MCF 10A (cell line): ENCODE measurements at regions not wholly inside any gene's neighbourhood (a gene's known extent, or its start where the extent isn't known, plus 50 kb on each side); places are given as distances from the start of the nearest gene placed in this dataset.

Source experiments
- BruUV-seq: library from RNA; stranded (reverse); fragments of 400-500 nt; replicated peaks from 2 replicates; lab custom pipeline; 2021; lab: Mats Ljungman, UMichigan
- CTCF ChIA-PET: fragments of 300-600 bp; sonication (Branson Sonifier 250); formaldehyde crosslinking; extraction: SDS; loops from one replicate; lab custom pipeline; 2021; ENCODE audit warnings: antibody characterized with exemption, inconsistent platforms; lab: Yijun Ruan, JAX
- POLR2A ChIA-PET: fragments of 300-600, 350-650 bp; sonication (Branson Sonifier 250); formaldehyde crosslinking; extraction: SDS; loops from one replicate; lab custom pipeline; 2020; ENCODE audit warnings: antibody characterized with exemption, inconsistent platforms; lab: Yijun Ruan, JAX
- DNase-seq: peaks from one replicate; pipeline ENCODE4 v3.0.0-alpha.2; 2018; ENCODE audit not compliant: unreplicated experiment
- H3K27ac Mint-ChIP-seq: one replicate; pipeline ENCODE4 v1.8.0; 2022; ENCODE audit warnings: mild to moderate bottlenecking, low read depth, mixed read lengths; ENCODE audit not compliant: unreplicated experiment
- H3K27me3 Mint-ChIP-seq: one replicate; pipeline ENCODE4 v1.8.0; 2022; ENCODE audit warnings: mixed read lengths; ENCODE audit not compliant: insufficient read depth, unreplicated experiment
- H3K36me3 Mint-ChIP-seq: one replicate; pipeline ENCODE4 v1.8.0; 2022; ENCODE audit warnings: mild to moderate bottlenecking, moderate library complexity, mixed read lengths; ENCODE audit not compliant: insufficient read depth, unreplicated experiment
- H3K4me1 Mint-ChIP-seq: one replicate; pipeline ENCODE4 v1.8.0; 2022; ENCODE audit warnings: mixed read lengths; ENCODE audit not compliant: insufficient read depth, unreplicated experiment
- H3K4me3 Mint-ChIP-seq: one replicate; pipeline ENCODE4 v1.8.0; 2022; ENCODE audit warnings: mild to moderate bottlenecking, moderate library complexity, mixed read lengths; ENCODE audit not compliant: unreplicated experiment
- H3K9me3 Mint-ChIP-seq: one replicate; pipeline ENCODE4 v1.8.0; 2022; ENCODE audit warnings: mixed read lengths; ENCODE audit not compliant: unreplicated experiment
- intact Hi-C: fragments of 100-400 bp; cut with micrococcal nuclease; formaldehyde crosslinking; loops from 2 replicates; pipeline ENCODE4 v1.14.1; 2022
- TF ChIP-seq, protein P1 (sequence below): fragments of 200-600 bp; IDR thresholded peaks from one replicate; pipeline ENCODE4 v1.8.0; 2022; ENCODE audit warnings: antibody characterized with exemption, mild to moderate bottlenecking; ENCODE audit not compliant: unreplicated experiment

DNA sequence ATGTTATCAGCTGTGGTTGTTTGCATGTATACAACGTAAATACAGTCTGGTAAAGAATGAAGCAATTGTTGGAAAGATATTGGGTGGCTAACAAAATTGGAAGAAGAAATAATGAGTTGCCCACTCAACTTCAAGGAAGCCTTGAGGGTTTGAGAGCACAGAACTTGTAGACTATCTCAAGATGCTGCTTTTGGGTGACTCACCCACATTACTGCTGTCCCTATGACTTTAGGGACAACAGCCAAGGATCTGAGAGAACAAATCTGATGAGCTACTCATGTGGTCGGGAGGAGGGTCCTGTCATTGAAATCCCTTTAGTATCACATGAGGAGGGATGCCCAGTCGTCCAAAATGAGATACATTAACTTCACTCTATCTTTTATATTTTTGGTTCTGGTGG lies 261.8 kb downstream of the GAS1 start:
- CTCF ChIA-PET: no interaction called here
- intact Hi-C loops: no loop called here

DNA sequence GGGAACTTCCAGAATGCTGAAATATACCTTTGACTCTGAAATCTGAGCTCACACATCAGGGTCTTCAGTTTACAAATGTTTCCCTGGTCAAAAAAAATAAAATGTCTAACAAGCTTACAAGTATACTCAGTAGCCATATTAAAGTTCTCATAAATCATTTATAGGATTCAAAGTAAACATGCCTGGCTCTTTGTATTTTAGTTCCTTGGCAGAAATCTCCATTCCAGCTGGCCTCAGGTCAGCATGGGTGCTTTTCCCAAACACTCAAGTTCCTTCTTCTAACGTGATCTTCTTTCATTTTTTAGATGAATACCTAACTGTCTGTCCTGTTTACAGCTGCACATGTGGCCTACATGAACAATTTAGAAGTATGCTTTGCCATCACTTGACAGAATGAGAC lies 263.2 kb downstream of the GAS1 start:
- TF ChIP-seq, protein P1, sequence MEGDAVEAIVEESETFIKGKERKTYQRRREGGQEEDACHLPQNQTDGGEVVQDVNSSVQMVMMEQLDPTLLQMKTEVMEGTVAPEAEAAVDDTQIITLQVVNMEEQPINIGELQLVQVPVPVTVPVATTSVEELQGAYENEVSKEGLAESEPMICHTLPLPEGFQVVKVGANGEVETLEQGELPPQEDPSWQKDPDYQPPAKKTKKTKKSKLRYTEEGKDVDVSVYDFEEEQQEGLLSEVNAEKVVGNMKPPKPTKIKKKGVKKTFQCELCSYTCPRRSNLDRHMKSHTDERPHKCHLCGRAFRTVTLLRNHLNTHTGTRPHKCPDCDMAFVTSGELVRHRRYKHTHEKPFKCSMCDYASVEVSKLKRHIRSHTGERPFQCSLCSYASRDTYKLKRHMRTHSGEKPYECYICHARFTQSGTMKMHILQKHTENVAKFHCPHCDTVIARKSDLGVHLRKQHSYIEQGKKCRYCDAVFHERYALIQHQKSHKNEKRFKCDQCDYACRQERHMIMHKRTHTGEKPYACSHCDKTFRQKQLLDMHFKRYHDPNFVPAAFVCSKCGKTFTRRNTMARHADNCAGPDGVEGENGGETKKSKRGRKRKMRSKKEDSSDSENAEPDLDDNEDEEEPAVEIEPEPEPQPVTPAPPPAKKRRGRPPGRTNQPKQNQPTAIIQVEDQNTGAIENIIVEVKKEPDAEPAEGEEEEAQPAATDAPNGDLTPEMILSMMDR: no peak
- CTCF ChIA-PET: interaction anchor here (0.5 kb wide), 2 partner anchors 30 to 259 kb away, joined by 3 to 5 read pairs; no protein-coding TSS in a partner anchor
- intact Hi-C loops: no loop called here
- no peaks in the 10 kb centered on the region for H3K36me3 Mint-ChIP-seq
- peaks cover 4% of the 10 kb centered on the region for H3K4me1 Mint-ChIP-seq
- POLR2A ChIA-PET: interaction anchor here (0.9 kb wide), 2 partner anchors 13 to 16 kb away, joined by 3 to 5 read pairs; no protein-coding TSS in a partner anchor
- no peak overlapping the region for H3K27ac Mint-ChIP-seq
- BruUV-seq: no TSS peak
- H3K27me3 Mint-ChIP-seq: no peaks in the 10 kb centered on the region
- DNase-seq: no peak
- no peak overlapping the region for H3K4me3 Mint-ChIP-seq
- H3K9me3 Mint-ChIP-seq: no peaks in the 10 kb centered on the region

More for the DNA sequence above, 261.8 kb downstream of the GAS1 start:
- POLR2A ChIA-PET: no interaction called here
- no peak overlapping the region for H3K27ac Mint-ChIP-seq
- no TSS peak for BruUV-seq
- TF ChIP-seq, protein P1: no peak
- H3K27me3 Mint-ChIP-seq: no peaks in the 10 kb centered on the region
- no peaks in the 10 kb centered on the region for H3K9me3 Mint-ChIP-seq
- no peak overlapping the region for H3K4me3 Mint-ChIP-seq
- H3K4me1 Mint-ChIP-seq: peaks cover 4% of the 10 kb centered on the region
- no peaks in the 10 kb centered on the region for H3K36me3 Mint-ChIP-seq
- DNase-seq: no peak

DNA sequence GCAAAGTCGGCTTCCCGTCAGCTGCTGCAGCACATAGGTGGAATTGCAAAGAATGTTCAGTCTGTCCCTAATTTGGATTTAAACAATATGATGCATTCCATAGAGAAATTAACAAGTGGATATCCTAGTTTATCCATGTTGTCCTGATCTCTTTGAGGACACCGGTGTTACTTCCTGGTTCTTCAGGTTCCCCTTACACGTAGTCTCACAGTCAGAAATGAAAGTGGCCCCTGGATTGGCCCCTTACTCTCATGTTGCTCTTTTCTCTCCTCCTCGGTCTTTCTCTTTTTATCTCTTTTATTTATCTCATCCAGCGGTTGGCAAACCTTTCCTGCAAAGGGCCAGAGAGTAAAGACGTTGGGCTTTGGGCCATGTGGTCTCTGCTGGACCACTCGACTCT lies 265.1 kb downstream of the GAS1 start:
- H3K4me1 Mint-ChIP-seq: no peaks in the 10 kb centered on the region
- no peaks in the 10 kb centered on the region for H3K9me3 Mint-ChIP-seq
- CTCF ChIA-PET: no interaction called here
- H3K27ac Mint-ChIP-seq: no peak overlapping the region
- no peak for DNase-seq
- intact Hi-C loops: no loop called here
- no peaks in the 10 kb centered on the region for H3K36me3 Mint-ChIP-seq
- POLR2A ChIA-PET: no interaction called here
- BruUV-seq: no TSS peak
- TF ChIP-seq, protein P1: no peak
- H3K4me3 Mint-ChIP-seq: no peak overlapping the region
- H3K27me3 Mint-ChIP-seq: no peaks in the 10 kb centered on the region

DNA sequence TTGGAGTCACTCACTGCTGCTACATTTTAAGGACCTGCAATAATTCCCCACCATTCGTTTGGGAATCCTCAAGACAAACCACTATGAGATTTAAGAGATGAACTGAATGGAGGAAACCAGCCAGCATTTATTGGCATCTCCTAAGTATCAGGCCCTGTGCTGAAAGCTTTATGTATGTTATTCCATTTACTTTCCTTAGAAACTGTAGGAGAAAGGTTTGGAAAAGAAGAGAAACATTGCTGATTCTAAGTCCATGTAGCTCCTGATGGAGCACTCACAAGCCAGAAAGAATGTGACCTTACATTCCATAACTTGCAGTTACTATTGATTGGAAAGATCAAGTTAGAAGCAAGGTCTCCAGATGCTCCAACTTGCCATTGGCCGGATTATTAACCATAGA lies 267.4 kb downstream of the GAS1 start:
- no peak for DNase-seq
- TF ChIP-seq, protein P1: no peak
- H3K27ac Mint-ChIP-seq: no peak overlapping the region
- H3K9me3 Mint-ChIP-seq: no peaks in the 10 kb centered on the region
- H3K27me3 Mint-ChIP-seq: no peaks in the 10 kb centered on the region
- H3K36me3 Mint-ChIP-seq: no peaks in the 10 kb centered on the region
- intact Hi-C loops: no loop called here
- no peak overlapping the region for H3K4me3 Mint-ChIP-seq
- ChIA-PET CTCF (interaction anchor here (0.5 to 1.2 kb wide), 3 partner anchors 9 to 24 kb away, joined by 3 read pairs; no protein-coding TSS in a partner anchor), POLR2A (no interaction called here)
- no TSS peak for BruUV-seq
- no peaks in the 10 kb centered on the region for H3K4me1 Mint-ChIP-seq
